ENCODE measurements at regions not wholly inside any gene's neighbourhood (a gene's known extent, or its start where the extent isn't known, plus 50 kb on each side); places are given as distances from the start of the nearest gene placed in this dataset.
"Not testable (repeated sequence)": the region's sequence is repeated elsewhere in the genome, so short reads cannot be mapped to it uniquely, and the experiment has no call there.

DNA sequence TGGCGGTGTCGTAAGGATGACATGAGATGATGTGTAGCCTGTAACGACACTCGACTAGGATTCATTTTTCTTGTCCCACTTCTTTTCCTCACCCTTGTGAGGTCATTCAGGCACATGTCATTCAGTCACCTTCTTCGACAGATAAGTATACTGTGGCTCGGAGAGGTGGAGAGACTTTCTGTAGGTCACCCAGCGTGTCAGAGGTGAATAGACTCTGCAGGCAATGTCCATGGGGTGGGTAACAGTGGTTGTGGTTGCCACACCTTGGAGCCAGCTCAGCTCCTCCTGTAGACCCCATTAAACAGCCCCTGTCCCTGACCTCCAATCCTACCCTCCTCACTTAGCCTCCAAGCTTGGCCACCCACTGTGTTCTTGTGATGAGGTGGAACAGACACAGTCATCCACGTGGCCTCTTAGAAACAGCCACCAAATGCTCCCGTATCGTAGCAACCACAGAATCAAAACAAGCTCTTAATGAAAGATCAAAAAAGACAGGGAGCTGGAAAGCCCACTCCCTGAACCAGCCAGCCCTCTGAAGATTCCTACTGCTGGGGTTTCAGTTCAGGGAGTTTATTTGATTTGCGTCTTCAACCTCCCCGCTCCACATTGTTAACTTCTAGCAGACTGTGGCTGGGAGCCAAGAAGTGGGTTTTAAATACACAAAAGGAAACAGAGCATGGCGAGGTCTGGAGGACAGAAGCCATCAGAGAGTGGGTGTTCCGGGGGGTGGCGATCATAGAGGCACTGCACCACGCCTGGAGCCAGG, 89.0 kb upstream of the GRK3 start:
- DNase-seq = peak in 1 of 2 donors; percentile 53
- peak overlapping the region in 1 of 10 donors; percentile 7 for H3K4me3 ChIP-seq
- H3K36me3 ChIP-seq = peaks cover 0 to 11% (median 0%) of the 10 kb centered on the region in 9 donors
- H3K27me3 ChIP-seq = no peaks in the 10 kb centered on the region
- H3K9me3 ChIP-seq = peaks cover 0 to 6% (median 0%) of the 10 kb centered on the region in 11 donors
- WGBS, 2 donors = 41 to 46% methylated on average over 16 of the region's 16 CpGs
- TF ChIP-seq, protein P1, sequence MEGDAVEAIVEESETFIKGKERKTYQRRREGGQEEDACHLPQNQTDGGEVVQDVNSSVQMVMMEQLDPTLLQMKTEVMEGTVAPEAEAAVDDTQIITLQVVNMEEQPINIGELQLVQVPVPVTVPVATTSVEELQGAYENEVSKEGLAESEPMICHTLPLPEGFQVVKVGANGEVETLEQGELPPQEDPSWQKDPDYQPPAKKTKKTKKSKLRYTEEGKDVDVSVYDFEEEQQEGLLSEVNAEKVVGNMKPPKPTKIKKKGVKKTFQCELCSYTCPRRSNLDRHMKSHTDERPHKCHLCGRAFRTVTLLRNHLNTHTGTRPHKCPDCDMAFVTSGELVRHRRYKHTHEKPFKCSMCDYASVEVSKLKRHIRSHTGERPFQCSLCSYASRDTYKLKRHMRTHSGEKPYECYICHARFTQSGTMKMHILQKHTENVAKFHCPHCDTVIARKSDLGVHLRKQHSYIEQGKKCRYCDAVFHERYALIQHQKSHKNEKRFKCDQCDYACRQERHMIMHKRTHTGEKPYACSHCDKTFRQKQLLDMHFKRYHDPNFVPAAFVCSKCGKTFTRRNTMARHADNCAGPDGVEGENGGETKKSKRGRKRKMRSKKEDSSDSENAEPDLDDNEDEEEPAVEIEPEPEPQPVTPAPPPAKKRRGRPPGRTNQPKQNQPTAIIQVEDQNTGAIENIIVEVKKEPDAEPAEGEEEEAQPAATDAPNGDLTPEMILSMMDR (IDR thresholded peaks at IDR 0.05) = no peak
- intact Hi-C loops (cut with DNase I) = loop anchor here in 1 of 10 donors (10.0 kb wide), 1 partner anchor 869 kb away; no protein-coding TSS in a partner anchor
- peak overlapping the region in 1 of 10 donors; percentile 18 for H3K27ac ChIP-seq
- H3K4me1 ChIP-seq = peaks cover 2 to 22% (median 9%) of the 10 kb centered on the region in 9 donors
- ATAC-seq = peak; percentile 40 to 77 (median 61)

DNA sequence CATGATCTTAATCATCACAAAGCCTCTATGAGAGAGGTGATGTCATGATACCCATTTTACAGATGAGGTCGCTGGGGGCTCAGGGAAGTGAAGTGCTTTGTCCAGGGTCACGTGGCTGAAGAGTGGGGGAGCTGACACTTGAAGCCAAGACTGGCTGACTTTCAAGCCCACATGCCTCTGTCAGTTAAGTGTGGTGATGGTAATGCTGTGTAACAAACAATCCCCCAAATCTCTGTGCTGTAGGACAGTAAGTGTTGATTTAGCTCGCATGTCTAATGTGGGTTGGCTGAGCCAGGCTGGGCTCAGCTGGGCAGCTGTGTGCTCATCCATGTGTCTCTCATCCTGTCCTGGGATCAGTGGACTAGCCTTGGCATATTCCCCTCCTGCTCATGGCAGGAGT, 87.1 kb upstream of the GRK3 start:
- H3K4me3 ChIP-seq = no peak overlapping the region
- peaks cover 0 to 26% (median 7%) of the 10 kb centered on the region in 9 donors for H3K36me3 ChIP-seq
- peaks cover 0 to 6% (median 0%) of the 10 kb centered on the region in 11 donors for H3K9me3 ChIP-seq
- intact Hi-C loops (cut with DNase I) = loop anchor here in 1 of 10 donors (10.0 kb wide), 1 partner anchor 867 kb away; no protein-coding TSS in a partner anchor
- ATAC-seq = no peak
- DNase-seq = no peak
- peaks cover 2 to 22% (median 10%) of the 10 kb centered on the region in 9 donors for H3K4me1 ChIP-seq
- no peak overlapping the region for H3K27ac ChIP-seq
- H3K27me3 ChIP-seq = no peaks in the 10 kb centered on the region
- WGBS, 2 donors = 97 to 99% methylated on average over 3 of the region's 3 CpGs
- TF ChIP-seq, protein P1 (IDR thresholded peaks at IDR 0.05) = no peak

DNA sequence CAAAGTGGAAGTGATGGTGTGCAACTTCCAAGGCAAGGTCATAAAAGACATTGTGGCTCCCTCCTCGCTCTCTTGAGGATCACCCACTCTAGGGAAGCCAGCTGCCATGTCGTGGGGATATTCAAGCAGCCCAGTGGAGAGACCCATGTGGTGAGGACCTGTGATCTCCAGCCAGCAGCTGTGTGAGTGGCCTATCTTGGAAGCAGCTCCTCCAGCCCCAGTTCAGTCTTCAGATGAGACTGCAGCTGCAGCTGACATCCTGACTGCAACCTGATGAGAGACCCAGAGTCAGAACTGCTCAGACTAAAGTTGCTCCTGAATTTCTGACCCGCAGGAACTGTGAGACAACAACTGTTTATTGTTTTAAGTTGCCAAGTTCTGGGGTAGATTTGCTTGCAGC, 86.4 kb upstream of the GRK3 start:
- peaks cover 0 to 6% (median 0%) of the 10 kb centered on the region in 11 donors for H3K9me3 ChIP-seq
- no peak overlapping the region for H3K4me3 ChIP-seq
- H3K36me3 ChIP-seq = peaks cover 0 to 27% (median 7%) of the 10 kb centered on the region in 9 donors
- DNase-seq (no peak), ATAC-seq (no peak)
- no peak overlapping the region for H3K27ac ChIP-seq
- WGBS, 2 donors = 81 to 87% methylated on average over 3 of the region's 3 CpGs
- intact Hi-C loops (cut with DNase I) = loop anchor here in 1 of 10 donors (10.0 kb wide), 1 partner anchor 867 kb away; no protein-coding TSS in a partner anchor
- H3K27me3 ChIP-seq = no peaks in the 10 kb centered on the region
- H3K4me1 ChIP-seq = peaks cover 2 to 29% (median 17%) of the 10 kb centered on the region in 9 donors
- TF ChIP-seq, protein P1 (IDR thresholded peaks at IDR 0.05) = no peak

DNA sequence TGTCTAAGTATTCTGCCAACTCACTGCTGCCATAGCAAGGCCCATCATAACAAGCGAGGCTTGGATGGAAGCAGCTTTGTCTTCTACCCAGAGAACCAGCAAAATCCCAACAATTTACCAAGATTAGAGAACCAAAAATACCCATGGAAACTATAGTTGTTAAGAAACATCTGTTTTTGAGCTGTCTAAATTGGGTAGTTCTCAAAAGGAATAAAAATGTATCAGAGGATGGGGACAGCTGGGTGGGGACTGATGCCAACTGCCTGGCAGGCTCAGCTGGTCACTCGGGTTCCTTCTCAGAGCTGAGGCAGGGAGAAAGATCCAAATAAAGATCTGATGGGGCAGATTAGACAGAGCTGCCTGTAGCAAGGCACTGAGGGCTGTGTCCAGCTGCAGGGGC, 85.9 kb upstream of the GRK3 start:
- no peak overlapping the region for H3K27ac ChIP-seq
- H3K4me3 ChIP-seq = no peak overlapping the region
- WGBS, 2 donors = 73 to 75% methylated on average over 2 of the region's 2 CpGs
- no peak for ATAC-seq
- peaks cover 0 to 29% (median 7%) of the 10 kb centered on the region in 9 donors for H3K36me3 ChIP-seq
- H3K27me3 ChIP-seq = no peaks in the 10 kb centered on the region
- intact Hi-C loops (cut with DNase I) = loop anchor here in 1 of 10 donors (10.0 kb wide), 1 partner anchor 866 kb away; no protein-coding TSS in a partner anchor
- DNase-seq = no peak
- peaks cover 2 to 33% (median 19%) of the 10 kb centered on the region in 9 donors for H3K4me1 ChIP-seq
- peaks cover 0 to 6% (median 0%) of the 10 kb centered on the region in 11 donors for H3K9me3 ChIP-seq
- TF ChIP-seq, protein P1 (IDR thresholded peaks at IDR 0.05) = no peak

DNA sequence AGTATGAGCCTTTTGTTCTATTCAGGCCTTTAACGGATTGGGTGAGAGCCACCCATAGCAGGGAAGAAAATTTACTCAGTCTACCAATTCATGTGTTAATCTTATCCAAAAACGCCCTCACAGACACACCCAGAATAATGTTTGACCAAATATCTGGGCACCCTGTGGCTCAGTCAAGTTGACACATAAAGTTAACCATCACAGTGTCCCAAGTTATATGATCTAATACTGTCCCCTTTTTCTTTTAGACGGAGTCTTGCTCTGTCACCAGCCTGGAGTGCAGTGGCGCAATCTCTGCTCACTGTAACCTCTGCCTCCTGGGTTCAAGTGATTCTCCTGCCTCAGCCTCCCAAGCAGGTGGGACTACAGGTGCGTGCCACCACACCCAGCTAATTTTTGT, 83.6 kb upstream of the GRK3 start:
- H3K4me3 ChIP-seq; ATAC-seq; intact Hi-C loops (cut with DNase I); H3K9me3 ChIP-seq; H3K27ac ChIP-seq; H3K27me3 ChIP-seq; DNase-seq: not testable (repeated sequence)
- Histone ChIP-seq H3K36me3 (peaks cover 0 to 53% (median 7%) of the 10 kb centered on the region in 9 donors), H3K4me1 (peaks cover under 1 to 29% (median 13%) of the 10 kb centered on the region in 9 donors)
- 95 to 97% methylated on average over 5 of the region's 5 CpGs for WGBS, 2 donors

Measured in heart right ventricle (tissue), 16 donors.